SK-N-SH treated with all-trans-retinoic acid at 6 μM for 48 hours (cell line): ENCODE measurements at regions not wholly inside any gene's neighbourhood (a gene's known extent, or its start where the extent isn't known, plus 50 kb on each side); places are given as distances from the start of the nearest gene placed in this dataset.

Source experiments
- BACH2 ChIP-seq: fragments of 250-450 bp; sonication (Bioruptor Pico); IDR thresholded peaks from 2 replicates; pipeline ENCODE4 v1.9.0; 2021; ENCODE audit warnings: mild to moderate bottlenecking, borderline replicate concordance
- ZNF70 ChIP-seq: fragments of 450-650 bp; formaldehyde crosslinking; IDR thresholded peaks from 2 replicates; pipeline ENCODE4 v1.5.0; 2020; ENCODE audit warnings: mild to moderate bottlenecking, moderate library complexity

DNA sequence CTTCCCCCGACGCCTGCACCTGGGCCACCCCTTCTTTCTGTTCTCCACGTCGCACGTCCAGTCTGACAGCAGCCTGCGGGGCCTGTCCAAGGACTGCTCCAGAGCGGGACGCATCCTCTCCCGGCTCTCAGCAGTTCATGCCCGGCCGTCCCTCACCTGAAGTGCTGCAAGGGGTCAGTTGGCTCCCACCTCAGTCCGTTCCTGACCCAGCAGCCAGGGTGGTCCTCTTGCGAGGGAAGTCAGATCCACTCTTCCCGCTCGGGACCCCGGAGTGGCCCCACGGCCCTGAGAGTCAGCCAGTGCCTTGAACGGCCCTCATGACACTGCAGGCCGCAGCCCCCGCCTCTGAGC lies 249.7 kb upstream of the IRX4 start:
- TF ChIP-seq ZNF70 (CRISPR knock-in tag): no peak
- TF ChIP-seq BACH2: no peak
